ENCODE measurements at regions not wholly inside any gene's neighbourhood (a gene's known extent, or its start where the extent isn't known, plus 50 kb on each side); places are given as distances from the start of the nearest gene placed in this dataset.

DNA sequence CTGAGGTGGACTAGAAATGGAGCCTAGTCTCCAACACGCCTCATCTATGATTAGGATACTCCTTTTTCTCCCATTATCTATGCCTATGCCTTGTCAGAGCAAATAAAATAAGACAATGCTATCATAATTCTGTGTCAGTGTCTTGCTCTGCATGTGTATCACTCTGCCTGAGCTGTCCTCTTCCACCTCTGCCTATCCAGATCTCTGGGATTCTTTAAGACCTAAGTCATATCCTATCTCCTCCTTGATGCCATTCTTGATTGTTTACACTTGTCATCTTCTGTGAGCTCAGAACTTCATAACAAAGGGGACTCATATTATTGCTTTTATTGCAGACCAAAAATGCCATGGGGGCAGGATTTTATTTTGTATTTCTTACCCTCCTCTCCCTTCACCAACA, 351.2 kb upstream of the C9orf72 start:
- TF ChIP-seq, protein P1, sequence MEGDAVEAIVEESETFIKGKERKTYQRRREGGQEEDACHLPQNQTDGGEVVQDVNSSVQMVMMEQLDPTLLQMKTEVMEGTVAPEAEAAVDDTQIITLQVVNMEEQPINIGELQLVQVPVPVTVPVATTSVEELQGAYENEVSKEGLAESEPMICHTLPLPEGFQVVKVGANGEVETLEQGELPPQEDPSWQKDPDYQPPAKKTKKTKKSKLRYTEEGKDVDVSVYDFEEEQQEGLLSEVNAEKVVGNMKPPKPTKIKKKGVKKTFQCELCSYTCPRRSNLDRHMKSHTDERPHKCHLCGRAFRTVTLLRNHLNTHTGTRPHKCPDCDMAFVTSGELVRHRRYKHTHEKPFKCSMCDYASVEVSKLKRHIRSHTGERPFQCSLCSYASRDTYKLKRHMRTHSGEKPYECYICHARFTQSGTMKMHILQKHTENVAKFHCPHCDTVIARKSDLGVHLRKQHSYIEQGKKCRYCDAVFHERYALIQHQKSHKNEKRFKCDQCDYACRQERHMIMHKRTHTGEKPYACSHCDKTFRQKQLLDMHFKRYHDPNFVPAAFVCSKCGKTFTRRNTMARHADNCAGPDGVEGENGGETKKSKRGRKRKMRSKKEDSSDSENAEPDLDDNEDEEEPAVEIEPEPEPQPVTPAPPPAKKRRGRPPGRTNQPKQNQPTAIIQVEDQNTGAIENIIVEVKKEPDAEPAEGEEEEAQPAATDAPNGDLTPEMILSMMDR (IDR thresholded peaks at IDR 0.05), result no peak

DNA sequence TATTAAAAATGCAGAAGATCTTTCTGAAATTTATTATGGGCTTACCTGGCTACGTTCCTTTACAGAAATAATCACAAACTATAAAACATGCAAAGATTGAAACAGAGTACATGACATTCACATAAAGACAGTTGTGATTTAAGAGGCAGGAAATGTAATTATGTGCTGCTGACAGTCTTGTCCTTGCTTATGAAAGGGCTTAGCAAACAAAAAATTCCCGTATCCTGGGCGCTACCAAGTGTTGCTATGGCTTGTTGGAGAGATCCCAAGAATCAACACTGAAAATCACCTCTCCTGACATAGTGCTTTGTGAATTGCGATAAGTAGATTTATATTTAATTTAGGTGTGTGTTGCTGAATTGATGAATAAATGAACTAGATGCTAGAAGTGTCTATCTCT, 352.5 kb upstream of the C9orf72 start:
- TF ChIP-seq, protein P1 (IDR thresholded peaks at IDR 0.05), result no peak

DNA sequence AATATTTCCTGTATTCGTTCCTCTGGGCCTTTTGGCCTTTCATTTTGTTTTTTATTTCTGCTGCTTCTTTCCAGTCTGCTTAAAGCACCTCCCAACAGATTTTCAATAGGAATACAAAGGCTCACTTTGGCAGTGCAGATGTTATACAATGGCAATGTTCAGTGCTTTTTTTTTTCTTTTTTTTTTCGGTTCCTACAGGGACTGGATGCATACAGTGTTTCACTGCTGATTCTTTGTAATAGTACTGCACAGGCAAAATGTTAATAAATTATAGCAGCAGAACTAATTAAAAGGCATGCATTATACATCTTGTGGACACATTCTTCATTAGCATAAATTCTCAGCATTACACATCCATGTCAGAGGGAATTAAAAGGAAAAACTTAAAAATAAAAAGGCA, 356.6 kb upstream of the C9orf72 start:
- TF ChIP-seq, protein P1 (IDR thresholded peaks at IDR 0.05), result no peak

DNA sequence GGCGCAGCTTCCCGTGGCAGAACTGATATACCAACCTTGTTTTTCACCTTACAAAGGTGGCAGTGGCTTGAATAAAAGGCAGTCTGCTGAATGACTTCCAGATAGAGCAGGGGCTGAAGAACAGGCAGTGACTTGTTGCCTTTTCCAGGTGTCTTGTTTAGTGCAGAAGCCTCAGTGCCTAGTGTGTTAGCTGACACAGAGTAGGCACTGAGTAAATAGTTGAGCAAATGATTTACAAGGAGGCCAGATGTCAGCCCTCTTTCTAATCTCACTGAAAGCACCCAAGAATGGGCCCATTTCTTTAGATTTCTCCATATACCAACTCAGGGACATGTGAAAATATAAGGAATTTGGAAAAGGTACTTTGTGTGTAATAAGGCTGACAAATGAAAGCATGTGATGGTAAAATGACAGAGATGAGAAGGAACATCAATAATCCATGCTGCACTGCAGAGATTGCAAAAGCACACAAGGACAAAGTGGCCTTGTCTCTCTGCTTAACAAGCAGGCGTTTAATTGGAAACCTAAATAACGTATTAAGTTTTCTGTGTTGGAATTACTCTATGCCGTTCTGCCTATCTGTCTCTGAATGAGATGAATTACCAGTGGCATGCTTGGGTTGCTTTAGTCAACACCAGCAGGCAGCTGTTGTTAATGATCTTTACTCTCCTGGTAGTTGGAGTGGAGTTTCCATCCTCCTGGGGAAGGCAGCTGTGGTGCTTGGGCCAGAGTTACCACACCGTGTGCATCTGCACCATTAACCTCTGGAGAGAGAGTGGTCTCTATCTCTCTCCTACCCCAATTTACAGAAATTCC, 360.1 kb upstream of the C9orf72 start:
- TF ChIP-seq, protein P1 (IDR thresholded peaks at IDR 0.05), result no peak

DNA sequence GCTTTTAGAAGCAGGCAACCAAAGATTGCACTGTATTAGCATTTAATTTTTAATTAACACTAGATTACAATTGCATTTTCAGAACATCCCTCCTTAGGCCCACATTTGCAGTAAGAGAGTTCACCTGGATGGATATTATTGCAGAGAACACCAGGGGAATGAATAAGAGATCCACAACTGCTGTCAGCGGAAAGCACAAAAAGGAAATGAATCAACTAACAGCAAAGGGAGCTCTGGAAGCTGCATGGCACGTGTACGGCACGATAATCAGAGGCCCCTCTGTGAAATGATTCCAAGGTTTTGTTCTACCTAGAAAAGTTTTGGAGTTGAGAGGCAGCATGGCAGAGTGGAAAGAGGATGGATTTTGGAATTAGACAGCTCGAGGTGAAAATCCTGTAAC, 361.2 kb upstream of the C9orf72 start:
- TF ChIP-seq, protein P1 (IDR thresholded peaks at IDR 0.05), result no peak

DNA sequence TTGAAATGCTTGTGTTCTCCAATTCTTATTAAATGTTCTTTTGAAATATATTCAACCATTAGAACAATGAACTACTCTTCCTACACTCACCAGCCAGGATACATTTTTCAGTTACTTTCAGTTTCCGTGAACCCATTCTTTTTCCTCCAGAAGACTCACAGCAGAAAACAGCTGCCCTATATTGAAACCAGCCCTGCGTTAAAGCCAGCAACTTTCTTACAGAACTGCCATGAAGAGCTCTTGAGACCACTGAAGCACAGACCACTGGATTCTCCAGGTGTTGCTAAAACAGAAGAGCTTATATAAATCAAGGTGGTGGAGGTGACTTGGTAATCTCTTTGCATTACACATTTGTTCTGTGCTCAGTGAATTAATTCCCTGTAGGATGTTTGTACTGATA, 365.9 kb upstream of the C9orf72 start:
- TF ChIP-seq, protein P1 (IDR thresholded peaks at IDR 0.05), result no peak

DNA sequence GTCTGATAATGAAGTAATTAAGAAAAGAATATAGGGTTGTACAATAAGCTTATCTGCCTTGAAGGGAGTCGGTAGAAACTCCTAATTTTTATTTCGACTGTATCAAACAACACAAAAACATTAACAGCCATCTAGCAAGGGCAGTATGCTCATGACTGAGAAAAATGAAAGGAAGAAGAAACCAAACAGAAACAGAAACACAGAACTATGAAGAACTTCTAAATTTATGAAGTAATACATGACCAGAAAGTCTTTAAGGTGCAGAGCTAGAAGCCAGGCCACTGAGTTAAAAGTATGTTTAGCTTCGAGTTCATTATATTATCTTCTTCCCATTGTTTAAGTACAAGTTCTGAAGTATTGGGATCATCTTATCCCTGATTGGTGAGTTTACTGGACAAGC, 367.3 kb upstream of the C9orf72 start:
- TF ChIP-seq, protein P1 (IDR thresholded peaks at IDR 0.05), result no peak

DNA sequence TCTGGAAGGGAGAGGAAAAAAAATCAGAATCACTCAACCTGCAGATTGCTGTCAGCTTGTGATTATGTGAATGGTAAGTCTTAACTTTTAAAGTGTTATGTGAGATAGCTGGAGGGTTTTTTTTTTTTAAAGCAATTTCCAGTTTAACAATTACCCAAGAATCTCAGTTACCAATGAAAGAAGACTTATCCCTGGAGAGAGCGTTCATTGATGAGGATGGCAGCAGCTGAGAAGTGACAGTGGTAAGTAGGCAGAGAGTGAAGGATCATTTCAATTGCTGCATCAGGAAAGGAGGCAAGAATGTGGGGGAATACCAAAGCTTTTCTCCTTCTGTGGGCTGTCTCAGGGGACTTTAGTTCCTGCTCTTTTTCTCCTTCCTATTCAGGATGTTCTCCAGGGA, 370.2 kb upstream of the C9orf72 start:
- TF ChIP-seq, protein P1 (IDR thresholded peaks at IDR 0.05), result no peak
